Body of pancreas (tissue), 4 donors: ENCODE measurements at regions not wholly inside any gene's neighbourhood (a gene's known extent, or its start where the extent isn't known, plus 50 kb on each side); places are given as distances from the start of the nearest gene placed in this dataset.

Source experiments
- CTCF ChIP-seq, 7 experiments: fragments of 450-650 bp in 4 of 7; fragments of 200-600 bp in 3 of 7; sonication (generic) in 3 of 7; IDR thresholded peaks; one replicate each; pipeline ENCODE4 v1.5.1; 2016 to 2019; ENCODE audit warnings: antibody characterized with exemption in 7 of 7
- POLR2A ChIP-seq, 3 donors: fragments of 450-650 bp; IDR thresholded peaks; one replicate each; pipeline ENCODE4 v1.6.1; 2016; ENCODE audit warnings: antibody characterized with exemption in 3 of 3, mild to moderate bottlenecking in 2 of 3

- no peak for TF ChIP-seq CTCF (IDR thresholded peaks at IDR 0.05)
- no peak for TF ChIP-seq POLR2A (IDR thresholded peaks at IDR 0.05)
Observed at GRCh38 chr7:4445777-4446176, 236.3 kb upstream of the FOXK1 start.
